Fibroblast of pulmonary artery (primary cell): ENCODE measurements at regions not wholly inside any gene's neighbourhood (a gene's known extent, or its start where the extent isn't known, plus 50 kb on each side); places are given as distances from the start of the nearest gene placed in this dataset.

Source experiments
- DNase-seq: peaks from one replicate; pipeline ENCODE4 v3.0.0-alpha.2; 2010; ENCODE audit warnings: low read depth
- H3K4me3 ChIP-seq: replicated peaks from 2 replicates; pipeline ENCODE4 v1.5.1; 2011; ENCODE audit warnings: low read depth, mild to moderate bottlenecking, control low read depth, low read length, moderate library complexity
- TF ChIP-seq, protein P1 (sequence below): IDR thresholded peaks from 2 replicates; pipeline ENCODE4 v1.5.1; 2011; ENCODE audit warnings: mild to moderate bottlenecking, control low read depth, low read length, inconsistent platforms; ENCODE audit errors: missing control alignments

- TF ChIP-seq, protein P1, sequence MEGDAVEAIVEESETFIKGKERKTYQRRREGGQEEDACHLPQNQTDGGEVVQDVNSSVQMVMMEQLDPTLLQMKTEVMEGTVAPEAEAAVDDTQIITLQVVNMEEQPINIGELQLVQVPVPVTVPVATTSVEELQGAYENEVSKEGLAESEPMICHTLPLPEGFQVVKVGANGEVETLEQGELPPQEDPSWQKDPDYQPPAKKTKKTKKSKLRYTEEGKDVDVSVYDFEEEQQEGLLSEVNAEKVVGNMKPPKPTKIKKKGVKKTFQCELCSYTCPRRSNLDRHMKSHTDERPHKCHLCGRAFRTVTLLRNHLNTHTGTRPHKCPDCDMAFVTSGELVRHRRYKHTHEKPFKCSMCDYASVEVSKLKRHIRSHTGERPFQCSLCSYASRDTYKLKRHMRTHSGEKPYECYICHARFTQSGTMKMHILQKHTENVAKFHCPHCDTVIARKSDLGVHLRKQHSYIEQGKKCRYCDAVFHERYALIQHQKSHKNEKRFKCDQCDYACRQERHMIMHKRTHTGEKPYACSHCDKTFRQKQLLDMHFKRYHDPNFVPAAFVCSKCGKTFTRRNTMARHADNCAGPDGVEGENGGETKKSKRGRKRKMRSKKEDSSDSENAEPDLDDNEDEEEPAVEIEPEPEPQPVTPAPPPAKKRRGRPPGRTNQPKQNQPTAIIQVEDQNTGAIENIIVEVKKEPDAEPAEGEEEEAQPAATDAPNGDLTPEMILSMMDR = no peak
- no peak overlapping the region for H3K4me3 ChIP-seq
- DNase-seq = no peak
These were observed 65.6 kb upstream of the KCTD3 start for GRCh38 chr1:215501496-215501895.

- no peak overlapping the region for H3K4me3 ChIP-seq
- TF ChIP-seq, protein P1 = no peak
- no peak for DNase-seq
These were observed 65.0 kb upstream of the KCTD3 start for GRCh38 chr1:215502081-215502480.

GRCh38 chr1:215507119-215507518 lies 60.0 kb upstream of the KCTD3 start:
- DNase-seq = peak; percentile 6
- no peak overlapping the region for H3K4me3 ChIP-seq
- TF ChIP-seq, protein P1 = no peak

DNA sequence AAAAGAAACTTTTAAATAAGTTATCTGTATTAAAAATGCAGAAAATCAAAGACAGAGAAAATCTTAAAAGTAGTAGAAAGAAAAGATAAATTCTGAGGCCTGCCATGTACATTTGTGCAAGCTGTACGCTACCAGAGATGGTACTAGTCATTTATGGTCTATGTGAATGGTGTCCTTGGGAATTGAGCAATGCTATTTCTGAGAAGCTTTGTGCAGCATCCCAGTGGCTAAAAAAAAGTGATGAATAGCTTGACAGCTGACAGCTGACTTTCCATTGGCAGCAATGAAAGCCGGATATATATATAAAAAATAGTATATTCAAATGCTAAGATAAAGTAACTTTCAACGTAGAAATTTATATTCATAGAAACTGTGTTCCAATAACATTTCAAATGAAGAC lies 58.8 kb upstream of the KCTD3 start:
- no peak for DNase-seq
- TF ChIP-seq, protein P1 = no peak
- H3K4me3 ChIP-seq = no peak overlapping the region
